ENCODE measurements at regions not wholly inside any gene's neighbourhood (a gene's known extent, or its start where the extent isn't known, plus 50 kb on each side); places are given as distances from the start of the nearest gene placed in this dataset.

- WGBS, 2 experiments (ENCODE audit: extremely low coverage in 1 of 2, insufficient coverage in 1 of 2, insufficient read length in 1 of 2, insufficient replicate concordance in 2 of 2, low coverage in 1 of 2, low lambda C conversion rate in 2 of 2, missing lambda C conversion rate in 1 of 2): 69% methylated on average over 8 of the region's 8 CpGs; no CpG with 5 or more reads in 1 of the 2 experiments
- DNase-seq (ENCODE audit: low read depth in 1 of 2, low spot score in 2 of 2): peak in 1 of 2 experiments; percentile 44
Observed at GRCh38 chr3:118478706-118479276, 555.9 kb downstream of the IGSF11 start.

More at GRCh38 chr3:118478706-118479276, 555.9 kb downstream of the IGSF11 start:
- Histone ChIP-seq H3K36me3 (ENCODE audit: control insufficient read depth in 2 of 4, insufficient read depth in 4 of 4, low read length in 3 of 4) (no peaks in the 10 kb centered on the region), H3K27ac (ENCODE audit: low read depth, low read length) (no peak overlapping the region), H3K9me3 (ENCODE audit: insufficient read depth in 2 of 2, low read depth in 1 of 2, low read length in 1 of 2) (no peaks in the 10 kb centered on the region), H3K56ac (replicated peaks; ENCODE audit: insufficient read length, low read depth, low read length) (no peak overlapping the region), H2AFZ (ENCODE audit: low read length) (no peak overlapping the region), H2BK5ac (ENCODE audit: low read depth, low read length) (peak overlapping the region; percentile 28; the same call in 1 of the 2 replicates), H3K4me1 (replicated peaks in 1 of 4; ENCODE audit: control insufficient read depth in 3 of 4, insufficient read depth in 4 of 4, low read length in 3 of 4) (peaks cover 0 to 14% (median 8%) of the 10 kb centered on the region in 4 experiments; a peak in 3 of 7 replicates), H3K23ac (ENCODE audit: insufficient read length) (no peak overlapping the region), H3K23me2 (ENCODE audit: low read depth, low read length) (no peaks in the 10 kb centered on the region), H3K4me2 (ENCODE audit: insufficient read depth in 1 of 2, low read depth in 2 of 2, low read length in 2 of 2) (peak overlapping the region in 1 of 2 experiments; percentile 9; a peak in 2 of 4 replicates), H4K5ac (ENCODE audit: insufficient read length, low read depth, low read length) (peak overlapping the region; percentile 68), H3K4ac (replicated peaks; ENCODE audit: insufficient read length, low read depth, low read length) (no peak overlapping the region), H3K18ac (ENCODE audit: extremely low read depth, low read length) (peak overlapping the region; percentile 57; the same call in 1 of the 2 replicates), H3K79me1 (ENCODE audit: low read depth, low read length) (no peaks in the 10 kb centered on the region), H2BK12ac (ENCODE audit: low read depth, low read length) (peak overlapping the region; percentile 45), H3K9ac (replicated peaks in 1 of 4; ENCODE audit: extremely low read depth in 1 of 4, low read depth in 3 of 4, low read length in 3 of 4) (no peak overlapping the region), H3K27me3 (replicated peaks in 1 of 4; ENCODE audit: control insufficient read depth in 3 of 4, extremely low read depth in 1 of 4, insufficient read depth in 3 of 4, low read length in 3 of 4) (no peaks in the 10 kb centered on the region), H3K79me2 (ENCODE audit: control insufficient read depth in 1 of 2, insufficient read depth in 2 of 2, low read length in 2 of 2) (no peaks in the 10 kb centered on the region), H3K4me3 (ENCODE audit: extremely low read depth in 1 of 4, insufficient read depth in 2 of 4, low read depth in 3 of 4, low read length in 4 of 4) (no peak overlapping the region; a peak in 1 of 8 replicates), H4K91ac (replicated peaks; ENCODE audit: insufficient read length, low read length) (no peak overlapping the region), H2BK120ac (replicated peaks; ENCODE audit: low read depth, low read length) (peak overlapping the region; percentile 72), H4K20me1 (replicated peaks in 1 of 2; ENCODE audit: control insufficient read depth in 1 of 2, insufficient read depth in 2 of 2, low read length in 2 of 2) (no peaks in the 10 kb centered on the region), H4K8ac (ENCODE audit: extremely low read depth, insufficient read depth, low read length) (no peak overlapping the region), H3K14ac (ENCODE audit: insufficient read length) (no peak overlapping the region), H2AK5ac (ENCODE audit: low read depth, low read length) (no peak overlapping the region; the same call in 1 of the 2 replicates), H2BK15ac (ENCODE audit: low read length) (no peak overlapping the region), H2BK20ac (ENCODE audit: low read length) (no peak overlapping the region)
- POLR2A ChIA-PET (ENCODE audit: partially characterized antibody): no interaction called here
- peak; percentile 90 for FAIRE-seq
- CTCF ChIA-PET (ENCODE audit: partially characterized antibody): no interaction called here
- TF ChIP-seq SIN3A (conservative IDR thresholded peaks at IDR 0.05 in 1 of 2, IDR thresholded peaks at IDR 0.05 in 1 of 2; ENCODE audit: low read depth in 1 of 2, low read length in 2 of 2): no peak
- TF ChIP-seq RNF2 (IDR thresholded peaks at IDR 0.05; ENCODE audit: borderline replicate concordance, low read depth, low read length, missing control alignments, poor library complexity, severe bottlenecking): no peak
- TF ChIP-seq CBX8 (IDR thresholded peaks at IDR 0.05; ENCODE audit: borderline replicate concordance, low read depth, low read length): no peak
- peak; percentile 94 for TF ChIP-seq SRF (IDR thresholded peaks at IDR 0.05; ENCODE audit: low read depth, low read length)
- TF ChIP-seq JUND (IDR thresholded peaks at IDR 0.05; ENCODE audit: low read length): 0 out of 2 replicates have a peak, but pooled peaks have one; percentile 46
- no peak for TF ChIP-seq KDM1A (IDR thresholded peaks at IDR 0.05; ENCODE audit: borderline replicate concordance, low read length)
- no peak for TF ChIP-seq BACH1 (IDR thresholded peaks at IDR 0.05; ENCODE audit: low read length)
- no peak for TF ChIP-seq HDAC6 (IDR thresholded peaks at IDR 0.05; ENCODE audit: low read depth, low read length)
- TF ChIP-seq ASH2L (IDR thresholded peaks at IDR 0.05; ENCODE audit: low read length): no peak
- TF ChIP-seq CHD2 (IDR thresholded peaks at IDR 0.05; ENCODE audit: low read length): no peak
- TF ChIP-seq YY1 (IDR thresholded peaks at IDR 0.05; ENCODE audit: low read depth, low read length): no peak
- TF ChIP-seq SIX5 (IDR thresholded peaks at IDR 0.05; ENCODE audit: low read depth, low read length): no peak
- peak; percentile 27 for TF ChIP-seq NANOG (IDR thresholded peaks at IDR 0.05; ENCODE audit: insufficient read depth, low read depth, low read length, poor library complexity, severe bottlenecking)
